Frontal cortex (tissue), 3 donors: ENCODE measurements at regions not wholly inside any gene's neighbourhood (a gene's known extent, or its start where the extent isn't known, plus 50 kb on each side); places are given as distances from the start of the nearest gene placed in this dataset.

Source experiments
- DNase-seq, 2 donors: peaks; one replicate each; pipeline ENCODE4 v3.0.0; 2012; ENCODE audit warnings: low spot score in 2 of 2
- FAIRE-seq: peaks from 2 replicates; lab custom pipeline; 2012; peaks lifted over from hg19 to GRCh38; lab: Jason Lieb, UNC
- donor health status: control.
- donor health status: control.
- donor health status: control.

GRCh38 chrY:7467796-7468520, 556.4 kb upstream of the AMELY start:
- FAIRE-seq, result no peak
- DNase-seq, result no peak

- FAIRE-seq, result no peak
- peak in 1 of 2 donors; percentile 2 for DNase-seq
These were observed 553.7 kb upstream of the AMELY start for GRCh38 chrY:7465185-7465621.

GRCh38 chrY:7464742-7465141, 553.2 kb upstream of the AMELY start:
- DNase-seq, result no peak
- no peak for FAIRE-seq

GRCh38 chrY:7463711-7464110, 552.2 kb upstream of the AMELY start:
- DNase-seq (no peak), FAIRE-seq (no peak)

- FAIRE-seq (no peak), DNase-seq (no peak)
These were observed 551.6 kb upstream of the AMELY start for GRCh38 chrY:7463196-7463595.

- DNase-seq (no peak), FAIRE-seq (no peak)
These were observed 551.1 kb upstream of the AMELY start for GRCh38 chrY:7462657-7463056.

GRCh38 chrY:7461873-7462525, 550.4 kb upstream of the AMELY start:
- FAIRE-seq (no peak), DNase-seq (no peak)

GRCh38 chrY:7459802-7460201, 548.2 kb upstream of the AMELY start:
- FAIRE-seq, result no peak
- no peak for DNase-seq

- FAIRE-seq (no peak), DNase-seq (peak in 1 of 2 donors; percentile 0)
These were observed 546.9 kb upstream of the AMELY start for GRCh38 chrY:7458301-7459078.

GRCh38 chrY:7457286-7458015, 545.9 kb upstream of the AMELY start:
- FAIRE-seq (no peak), DNase-seq (no peak)

GRCh38 chrY:7455626-7456025, 544.1 kb upstream of the AMELY start:
- FAIRE-seq (no peak), DNase-seq (no peak)

GRCh38 chrY:7453336-7453735, 541.8 kb upstream of the AMELY start:
- FAIRE-seq (no peak), DNase-seq (no peak)

- no peak for DNase-seq
- FAIRE-seq, result no peak
These were observed 540.7 kb upstream of the AMELY start for GRCh38 chrY:7452246-7452645.

GRCh38 chrY:7449860-7450259, 538.3 kb upstream of the AMELY start:
- no peak for FAIRE-seq
- DNase-seq, result no peak

GRCh38 chrY:7448687-7449086, 537.1 kb upstream of the AMELY start:
- DNase-seq (no peak), FAIRE-seq (no peak)

GRCh38 chrY:7447881-7448516, 536.4 kb upstream of the AMELY start:
- DNase-seq, result no peak
- no peak for FAIRE-seq

- DNase-seq (no peak), FAIRE-seq (no peak)
These were observed 532.6 kb upstream of the AMELY start for GRCh38 chrY:7444141-7444540.

- FAIRE-seq (no peak), DNase-seq (no peak)
These were observed 529.4 kb upstream of the AMELY start for GRCh38 chrY:7440796-7441530.

- no peak for FAIRE-seq
- no peak for DNase-seq
These were observed 525.5 kb upstream of the AMELY start for GRCh38 chrY:7437086-7437485.
